GM21737 (cell line): ENCODE measurements at regions not wholly inside any gene's neighbourhood (a gene's known extent, or its start where the extent isn't known, plus 50 kb on each side); places are given as distances from the start of the nearest gene placed in this dataset.

Source experiments
- ATAC-seq: cut with Tn5 transposase; IDR thresholded peaks from one replicate; pipeline ENCODE4 v1.9.1; 2021; ENCODE audit warnings: mild to moderate bottlenecking, moderate library complexity; ENCODE audit not compliant: unreplicated experiment

DNA sequence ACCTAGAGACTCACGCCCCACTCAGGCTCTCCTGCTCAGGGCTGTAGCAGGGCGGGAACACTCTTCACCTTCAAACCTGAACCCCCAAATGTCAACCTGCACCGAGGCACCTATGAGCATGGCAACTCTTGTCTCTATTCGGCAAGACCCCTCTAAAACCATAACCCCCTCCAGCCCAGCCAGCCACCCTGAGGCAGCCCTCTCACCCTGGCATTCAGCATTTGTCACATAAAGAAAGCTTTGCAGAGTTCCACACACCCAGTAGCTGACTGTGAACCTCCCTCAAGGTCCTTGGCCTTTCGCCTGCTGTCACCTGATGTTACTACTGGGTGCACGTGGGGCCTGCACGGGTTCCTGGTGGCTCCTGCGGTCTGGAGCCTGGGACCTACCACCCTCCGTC is 97.2 kb upstream of the ALKAL2 start:
- no peak for ATAC-seq

DNA sequence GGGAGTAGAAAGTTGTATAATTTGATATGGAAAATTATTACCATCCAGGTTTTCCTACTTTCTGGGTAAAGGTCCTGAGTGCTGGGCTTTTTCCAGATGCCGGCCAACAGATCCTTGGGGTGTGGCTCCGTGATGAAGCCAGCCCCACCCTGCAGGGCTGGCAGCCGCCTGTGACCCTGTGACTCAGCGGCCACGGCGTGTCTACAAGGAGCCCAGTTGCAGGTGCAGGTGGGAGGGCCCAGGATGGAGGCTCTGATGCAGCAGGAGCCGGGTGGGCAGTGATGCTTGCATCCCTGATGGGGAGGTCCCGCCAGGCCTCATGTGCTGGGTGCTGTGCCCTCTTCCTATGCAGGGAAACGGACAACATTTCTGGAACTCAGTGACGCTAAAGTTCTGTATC is 96.0 kb upstream of the ALKAL2 start:
- ATAC-seq: no peak

DNA sequence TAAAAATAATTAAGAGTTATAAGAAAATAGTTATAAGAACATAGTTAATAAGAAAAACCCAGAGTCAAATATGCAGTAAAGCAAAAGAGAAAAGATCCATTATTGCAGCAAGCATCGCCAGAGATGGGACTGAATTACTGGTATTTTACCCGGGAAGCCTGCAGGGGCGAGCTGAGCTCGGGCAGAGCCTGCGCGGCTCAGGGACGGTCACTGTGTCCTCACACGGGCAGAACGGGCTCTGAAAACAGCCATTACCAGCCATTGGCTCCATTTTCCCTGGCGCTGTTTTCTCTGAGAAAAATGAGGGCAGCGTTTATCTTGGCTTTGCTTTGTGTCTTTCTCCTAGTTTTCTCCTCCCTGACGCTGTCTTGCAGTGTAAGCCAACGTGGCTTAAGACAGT is 95.3 kb upstream of the ALKAL2 start:
- ATAC-seq: no peak

DNA sequence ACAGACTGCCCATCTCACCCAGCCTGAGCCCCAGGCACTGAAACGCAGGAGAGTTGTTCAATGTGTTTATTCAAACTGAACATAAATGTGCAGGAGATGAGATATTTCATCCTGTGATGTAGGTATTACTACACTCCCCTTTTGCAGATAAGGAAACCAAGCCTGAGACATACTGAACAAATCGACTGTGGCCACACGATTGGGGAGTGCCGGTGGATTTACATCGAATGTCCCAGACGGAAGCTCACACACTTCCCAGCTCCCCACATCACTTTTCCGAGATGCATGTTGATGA is 94.8 kb upstream of the ALKAL2 start:
- ATAC-seq: no peak

DNA sequence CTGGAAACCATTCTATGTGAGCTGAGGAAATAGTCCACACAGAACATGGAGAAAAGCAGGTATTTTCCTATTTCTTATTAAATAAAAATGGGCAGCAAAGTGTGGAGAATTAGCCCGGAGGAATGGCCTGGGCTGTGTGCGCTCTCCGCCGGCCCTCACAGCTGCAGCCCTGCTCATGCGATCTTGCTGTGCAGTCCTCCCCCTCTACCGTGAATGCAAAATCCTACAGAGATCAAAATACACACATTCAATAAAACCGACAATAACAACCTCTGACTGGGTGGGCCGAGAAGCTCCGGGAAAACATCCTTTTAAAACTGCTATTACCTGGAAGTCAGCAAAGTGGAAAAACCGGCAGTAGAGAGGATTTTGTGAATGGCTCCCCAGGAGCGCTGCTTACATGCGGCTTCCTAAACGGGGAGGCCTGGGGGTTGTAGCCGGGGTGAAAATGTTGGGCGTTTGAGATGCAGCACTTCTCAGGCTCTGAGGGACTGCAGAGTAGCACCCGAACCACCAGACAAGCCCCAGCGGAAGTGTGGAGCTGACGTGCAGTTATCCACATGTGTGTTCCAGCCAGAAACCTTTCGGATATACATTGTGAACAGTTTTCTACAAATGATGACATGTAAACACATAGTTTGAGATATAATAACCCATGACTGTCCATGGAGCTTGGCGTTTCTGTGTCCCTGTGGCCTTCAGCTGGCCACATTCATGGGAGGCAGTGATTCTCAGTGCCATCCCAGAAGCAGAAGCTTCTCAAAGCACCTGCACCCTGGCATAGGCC is 94.2 kb upstream of the ALKAL2 start:
- no peak for ATAC-seq

DNA sequence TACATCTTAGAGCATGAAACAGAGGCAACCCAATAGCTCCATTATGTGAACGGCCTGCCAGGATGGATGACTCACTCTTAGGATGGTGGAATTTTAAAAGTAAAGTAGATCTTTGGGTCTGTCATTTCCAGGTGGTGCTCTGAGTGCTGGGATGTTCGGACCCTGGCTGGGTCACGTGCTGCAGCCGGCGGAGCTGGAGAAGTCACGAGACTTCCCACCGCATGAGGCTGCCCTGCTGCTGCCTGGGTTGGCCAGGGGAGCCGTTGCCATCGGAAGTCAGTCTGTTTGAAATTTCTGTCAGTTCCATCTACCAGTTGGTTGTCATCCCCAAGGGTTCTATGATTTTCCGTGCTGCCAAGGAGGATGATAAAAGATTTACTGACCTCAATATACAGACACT is 93.3 kb upstream of the ALKAL2 start:
- no peak for ATAC-seq

DNA sequence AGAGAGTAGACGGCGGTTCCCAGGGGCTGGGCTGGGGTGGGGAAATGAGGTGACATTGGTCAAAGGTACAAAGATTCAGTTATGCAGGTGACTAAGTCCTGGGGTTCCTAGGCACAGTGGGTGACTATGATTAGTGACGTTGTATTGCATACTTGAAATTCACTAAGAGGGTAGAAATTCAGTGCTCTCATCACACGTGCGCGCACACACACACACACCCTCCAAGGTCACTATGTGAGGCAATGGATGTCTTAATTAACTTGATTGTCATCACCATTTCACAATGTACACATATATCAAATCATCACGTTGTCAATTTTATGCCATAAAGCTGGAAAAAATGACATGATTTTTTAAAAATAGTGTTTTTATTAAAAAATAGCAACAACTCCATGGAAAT is 92.9 kb upstream of the ALKAL2 start:
- ATAC-seq: no peak

DNA sequence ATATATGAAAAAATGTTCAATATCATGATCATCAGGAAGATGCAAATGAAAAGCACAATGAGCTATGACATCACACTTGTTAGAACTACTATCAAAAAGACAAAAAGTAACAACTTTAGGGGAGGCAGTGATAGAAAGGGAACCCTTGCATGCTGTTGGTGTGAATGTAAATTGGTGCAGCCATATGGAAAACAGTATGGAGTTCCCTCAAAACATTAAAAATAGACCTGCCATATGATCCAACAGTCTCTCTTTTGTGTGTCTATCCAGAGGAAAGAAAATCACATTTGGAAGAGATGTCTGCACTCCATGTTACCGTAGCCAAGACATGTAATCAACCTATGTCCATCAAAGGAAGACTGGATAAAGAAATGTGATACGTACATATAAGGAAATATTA is 92.3 kb upstream of the ALKAL2 start:
- ATAC-seq: no peak

DNA sequence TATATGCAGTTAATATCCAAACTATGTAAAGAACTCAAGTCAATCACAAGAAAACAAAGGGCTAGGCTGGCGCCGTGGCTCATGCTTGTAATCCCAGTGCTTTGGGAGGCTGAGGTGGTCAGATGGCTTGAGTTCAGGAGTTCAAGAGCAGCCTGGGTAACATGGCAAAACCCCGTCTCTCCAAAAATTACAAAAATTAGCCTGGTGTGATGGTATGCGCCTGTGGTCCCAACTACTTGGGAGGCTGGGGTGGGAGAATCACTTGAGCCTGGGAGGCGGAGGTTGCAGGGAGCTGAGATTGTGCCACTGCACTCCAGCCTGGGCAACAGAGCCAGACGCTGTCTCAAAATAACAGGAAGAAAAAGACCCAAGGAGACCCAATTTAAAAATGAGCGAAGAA is 91.9 kb upstream of the ALKAL2 start:
- ATAC-seq: no peak

DNA sequence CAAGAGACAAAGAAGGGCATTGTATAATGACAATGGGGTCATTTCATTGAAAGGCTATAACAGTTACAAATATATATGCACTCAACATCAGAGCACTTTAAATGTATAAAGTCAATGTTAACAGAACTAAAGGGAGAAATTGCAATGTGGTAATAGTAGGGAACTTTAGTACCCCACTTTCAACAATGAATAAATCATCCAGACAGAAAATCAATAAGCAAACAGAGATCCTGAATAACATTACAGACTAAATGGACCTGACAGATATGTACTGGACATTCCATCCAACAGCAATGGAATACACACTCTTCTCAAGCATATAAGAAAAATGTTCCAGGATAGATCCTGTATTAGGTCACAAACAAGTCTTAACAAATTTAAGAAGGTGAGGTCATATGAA is 90.5 kb upstream of the ALKAL2 start:
- no peak for ATAC-seq

DNA sequence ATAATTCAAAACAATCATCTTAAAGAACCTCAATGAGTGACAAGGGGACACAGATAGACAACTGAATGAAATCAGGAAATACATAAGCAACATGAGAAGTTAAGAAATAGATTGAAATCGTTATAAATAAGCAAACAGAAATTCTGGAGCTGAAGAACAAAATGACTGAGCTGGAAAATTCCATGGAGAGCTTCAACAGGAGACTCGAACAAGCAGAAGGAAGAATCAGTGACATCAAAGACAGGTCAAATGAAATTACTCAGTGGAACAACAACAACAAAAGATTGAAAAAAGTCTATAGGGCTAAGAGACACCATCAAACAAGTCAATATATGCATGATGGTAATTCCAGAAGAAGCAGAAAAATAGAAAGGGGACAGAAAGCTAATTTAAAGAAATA is 89.5 kb upstream of the ALKAL2 start:
- no peak for ATAC-seq

DNA sequence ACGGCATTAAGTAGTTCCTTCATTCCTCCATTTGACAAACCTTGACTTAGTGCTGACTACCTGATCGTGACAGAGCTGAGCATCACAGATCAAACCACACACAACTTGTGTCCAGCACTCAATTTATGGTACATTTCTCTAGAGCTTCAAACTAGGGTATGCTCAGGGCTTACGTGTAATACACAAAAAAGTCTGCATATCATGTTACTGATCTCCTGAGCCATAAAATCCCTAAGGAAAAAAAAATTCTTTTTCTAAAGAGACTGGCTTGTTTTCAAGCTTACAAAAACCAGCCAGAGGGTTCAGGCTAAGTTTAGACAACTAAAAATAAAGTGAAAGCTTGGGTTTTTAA is 88.0 kb upstream of the ALKAL2 start:
- no peak for ATAC-seq

DNA sequence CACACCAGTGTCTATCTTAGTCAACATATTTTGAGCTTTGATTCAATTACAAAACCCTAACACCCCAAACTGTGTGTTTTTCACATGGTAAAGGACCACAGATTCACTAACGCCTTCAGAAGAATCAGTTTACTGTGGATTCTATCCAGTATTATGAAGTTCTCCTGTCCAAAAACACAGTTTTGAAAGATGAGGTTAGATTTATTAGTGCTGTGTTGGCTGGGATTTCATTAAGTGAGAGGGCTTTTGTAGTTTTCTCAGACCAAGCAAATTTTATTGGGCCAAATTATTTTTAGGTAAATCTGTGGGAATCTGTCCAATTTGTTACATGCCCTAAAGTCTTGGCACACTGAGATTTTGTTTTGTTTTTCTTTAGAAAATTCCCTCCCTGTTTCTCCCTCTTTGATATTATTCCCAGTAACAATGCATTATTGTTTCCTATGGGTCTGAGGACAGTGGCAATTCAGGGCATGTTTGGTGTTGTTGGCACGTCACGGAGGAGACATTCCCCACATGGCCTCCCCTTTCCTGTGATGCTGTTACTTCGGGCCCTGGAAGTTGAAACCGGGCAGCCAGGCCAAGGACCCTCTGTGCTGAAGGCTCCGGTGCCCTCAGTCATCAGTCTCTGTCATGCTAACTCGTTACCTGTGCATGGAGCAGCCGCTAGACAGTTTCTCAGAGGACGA is 87.5 kb upstream of the ALKAL2 start:
- ATAC-seq: no peak

DNA sequence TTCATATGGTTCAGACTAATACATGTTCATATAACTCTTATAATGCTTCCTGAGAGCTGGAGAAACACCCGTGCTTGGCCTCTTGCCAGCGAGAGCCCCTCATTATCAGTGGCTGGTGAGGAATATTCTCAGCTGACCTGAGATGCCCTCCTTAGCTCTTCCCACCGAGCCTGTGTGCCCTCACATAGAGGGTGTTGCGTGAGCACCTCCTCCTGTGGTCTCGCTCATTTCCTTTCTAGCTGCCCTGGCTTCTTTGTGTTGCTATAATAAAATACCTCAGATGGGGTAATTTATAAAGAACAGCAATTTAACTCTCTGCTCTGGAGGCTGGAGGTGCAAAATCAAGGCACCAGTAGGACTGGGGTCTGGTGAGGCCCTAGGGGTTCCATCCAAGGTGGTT is 80.5 kb upstream of the ALKAL2 start:
- no peak for ATAC-seq

DNA sequence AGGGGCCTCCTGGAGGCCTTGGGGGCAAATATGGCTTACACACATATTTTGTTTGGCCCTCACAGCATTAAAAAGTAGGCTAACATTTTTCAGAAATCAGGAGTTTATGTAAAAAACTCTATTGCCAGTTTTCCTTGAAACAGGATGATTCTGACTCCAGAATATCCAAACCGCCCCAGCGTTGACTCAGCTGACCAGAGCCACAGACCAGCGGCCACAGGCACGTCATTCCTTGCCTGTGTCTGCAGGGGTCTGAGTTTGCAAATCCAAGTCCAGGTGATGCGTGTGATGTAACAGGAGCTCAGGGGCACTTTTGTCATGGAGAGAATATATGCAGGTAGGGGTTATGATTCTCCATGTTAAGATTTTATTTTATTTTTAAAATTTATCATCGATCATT is 79.4 kb upstream of the ALKAL2 start:
- ATAC-seq: no peak

DNA sequence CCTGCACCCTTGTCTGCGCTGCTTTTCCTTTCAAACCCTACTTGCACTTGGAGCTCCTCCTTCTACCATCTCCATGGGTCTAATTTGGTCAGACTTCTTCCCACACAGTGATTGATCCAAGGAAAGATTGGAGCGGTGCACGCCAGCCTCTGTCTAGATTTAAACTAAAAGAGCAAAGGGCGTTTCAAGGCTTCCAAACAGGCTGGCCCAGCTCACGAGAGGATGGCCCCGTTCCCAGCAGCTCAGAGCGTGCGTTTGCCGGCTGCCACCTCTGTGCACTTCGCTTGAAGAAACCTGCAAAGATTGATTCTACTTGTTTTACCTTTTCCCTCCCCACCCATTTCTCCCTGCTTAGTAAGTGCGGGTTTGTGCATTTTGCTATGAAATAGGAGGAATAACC is 78.8 kb upstream of the ALKAL2 start:
- no peak for ATAC-seq

DNA sequence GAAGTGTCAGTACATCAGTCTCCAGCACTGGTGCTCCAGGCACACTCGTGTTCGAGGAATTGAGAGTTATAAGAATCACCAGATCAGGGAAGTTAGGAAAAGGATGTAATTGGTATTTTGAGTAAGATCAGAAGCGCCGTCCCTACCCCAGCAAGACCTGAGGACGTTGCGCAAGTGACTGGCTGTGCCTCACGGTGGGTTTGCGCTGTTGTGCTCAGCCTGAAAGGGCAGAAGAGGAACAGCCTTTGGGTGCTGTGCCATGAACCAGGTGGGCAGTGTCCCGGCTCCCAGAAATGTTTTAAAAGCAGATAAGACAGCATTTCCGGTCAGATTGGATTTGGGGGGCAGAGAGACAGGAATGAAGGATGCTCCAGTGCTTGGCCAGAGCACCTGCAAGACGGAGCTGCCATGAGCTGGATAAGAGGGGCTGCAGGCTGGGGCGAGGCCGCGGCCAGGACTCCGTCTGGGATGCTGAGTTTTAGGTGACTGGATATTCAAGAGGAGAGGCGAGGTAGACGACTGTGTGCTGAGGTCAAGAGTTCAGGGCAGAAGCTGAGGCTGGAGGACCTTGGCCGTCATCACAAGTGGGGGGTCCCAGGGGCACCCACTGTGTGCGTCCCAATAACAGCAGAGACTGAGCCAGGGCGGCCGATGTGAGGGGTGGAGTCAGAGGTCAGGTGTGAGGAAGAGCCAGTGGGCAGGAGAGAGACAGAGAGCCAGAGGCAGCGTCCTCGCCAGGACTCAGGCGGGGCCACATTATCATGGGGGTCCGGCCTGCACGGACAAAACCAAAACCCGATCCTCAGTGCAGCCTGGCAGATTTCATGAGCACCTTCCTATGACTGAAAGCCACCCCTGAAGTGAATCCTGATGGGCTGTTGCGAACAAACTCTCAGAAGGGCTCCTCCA is 77.7 kb upstream of the ALKAL2 start:
- no peak for ATAC-seq

DNA sequence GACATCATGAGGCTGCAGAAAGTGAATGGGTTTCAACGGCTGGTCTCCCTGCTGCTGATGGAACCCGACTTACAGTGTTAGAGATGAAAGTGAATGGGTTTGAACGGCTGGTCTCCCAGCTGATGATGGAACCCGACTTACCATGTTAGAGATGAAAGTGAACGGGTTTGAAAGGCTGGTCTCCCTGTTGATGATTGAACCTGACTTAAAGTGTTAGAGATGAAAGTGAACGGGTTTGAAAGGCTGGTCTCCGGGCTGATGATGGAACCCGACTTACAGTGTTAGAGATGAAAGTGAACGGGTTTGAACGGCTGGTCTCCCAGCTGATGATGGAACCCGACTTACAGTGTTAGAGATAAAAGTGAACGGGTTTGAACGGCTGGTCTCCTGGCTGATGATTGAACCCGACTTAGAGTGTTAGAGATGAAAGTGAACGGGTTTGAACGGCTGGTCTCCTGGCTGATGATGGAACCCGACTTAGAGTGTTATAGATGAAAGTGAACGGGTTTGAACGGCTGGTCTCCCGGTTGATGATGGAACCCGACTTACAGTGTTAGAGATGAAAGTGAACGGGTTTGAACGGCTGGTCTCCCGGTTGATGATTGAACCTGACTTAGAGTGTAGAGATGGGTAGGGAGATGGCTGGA is 76.1 kb upstream of the ALKAL2 start:
- no peak for ATAC-seq

DNA sequence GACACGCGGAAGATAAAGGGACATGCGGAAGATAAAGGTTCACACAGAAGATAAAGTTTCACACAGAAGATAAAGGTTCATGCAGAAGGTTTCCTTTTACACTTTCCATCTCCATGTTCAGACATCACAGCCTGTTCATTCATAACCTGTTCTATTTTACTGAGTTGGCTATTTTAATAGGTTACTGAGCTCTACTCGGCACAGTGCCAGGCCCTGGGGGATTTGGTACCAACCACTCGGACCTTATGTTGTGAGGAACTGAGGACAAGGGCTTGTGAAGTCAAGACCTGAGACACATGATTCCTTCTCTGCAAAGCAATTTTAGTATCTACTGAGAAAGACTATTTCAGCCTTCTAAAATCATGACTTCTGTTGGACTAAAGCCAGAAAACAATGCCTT is 75.0 kb upstream of the ALKAL2 start:
- ATAC-seq: no peak

DNA sequence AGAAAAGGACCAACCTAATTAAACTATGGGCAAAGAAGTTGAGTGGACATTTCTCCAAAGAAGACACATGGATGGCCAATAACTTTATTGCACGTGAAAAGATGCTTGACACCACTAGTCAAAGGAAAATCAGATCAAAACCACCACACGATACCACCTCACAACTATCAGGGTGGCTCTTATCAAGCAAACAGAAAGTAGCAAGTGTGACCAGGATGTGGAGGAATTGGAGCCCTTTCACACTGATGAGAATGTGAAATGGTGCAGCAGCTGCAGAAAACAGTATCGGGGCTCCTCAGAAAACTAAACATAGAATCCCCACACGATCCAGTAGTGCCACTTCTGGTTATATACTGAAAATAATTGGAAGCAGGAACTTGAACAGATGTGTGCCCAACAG is 72.2 kb upstream of the ALKAL2 start:
- no peak for ATAC-seq

DNA sequence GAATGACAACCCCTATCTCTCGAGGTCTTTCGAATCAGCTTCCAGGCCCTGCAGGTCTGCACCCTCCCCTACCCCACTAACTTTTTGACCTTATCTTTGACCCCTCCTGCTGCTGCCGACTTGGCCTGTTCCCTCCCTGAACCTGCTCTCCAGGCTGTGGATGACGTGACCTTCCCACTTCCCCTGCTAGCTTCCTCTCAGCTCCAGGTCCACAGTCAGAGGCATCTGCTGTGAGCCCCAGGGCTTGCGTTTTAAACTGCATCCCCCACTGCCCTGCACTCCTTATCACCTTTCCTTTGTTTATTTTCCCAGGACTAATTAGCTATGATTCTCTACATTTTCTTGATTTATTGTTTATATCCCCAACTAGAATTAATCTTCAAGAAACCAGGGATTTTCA is 71.2 kb upstream of the ALKAL2 start:
- ATAC-seq: no peak

DNA sequence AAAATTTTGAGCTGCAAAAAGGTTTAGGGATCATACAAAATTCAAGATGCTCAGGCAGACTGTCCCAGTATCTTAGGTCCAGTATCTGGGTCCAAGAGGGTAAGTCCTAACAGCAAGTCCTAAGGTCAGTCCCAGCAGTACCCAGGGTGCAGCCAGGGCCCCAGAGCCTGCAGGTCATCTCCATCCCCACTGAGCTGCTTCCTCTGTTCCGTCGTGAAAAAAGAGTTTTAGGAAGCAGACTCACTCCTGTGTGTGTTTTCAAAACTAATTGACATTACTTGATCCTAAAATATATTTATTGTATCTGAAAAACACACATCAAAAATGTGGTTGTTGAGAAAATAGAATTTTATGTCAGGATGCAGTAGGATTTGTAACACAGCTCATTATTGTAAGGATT is 69.9 kb upstream of the ALKAL2 start:
- no peak for ATAC-seq
